ENCODE measurements at regions not wholly inside any gene's neighbourhood (a gene's known extent, or its start where the extent isn't known, plus 50 kb on each side); places are given as distances from the start of the nearest gene placed in this dataset.

GRCh38 chr9:4382722-4383317 is 83.0 kb upstream of the GLIS3 start:
- peak; percentile 33 for DNase-seq

- no peak for DNase-seq
Observed at GRCh38 chr9:4381744-4382143, 81.9 kb upstream of the GLIS3 start.

- no peak for DNase-seq
Observed at GRCh38 chr9:4380406-4380805, 80.5 kb upstream of the GLIS3 start.

DNA sequence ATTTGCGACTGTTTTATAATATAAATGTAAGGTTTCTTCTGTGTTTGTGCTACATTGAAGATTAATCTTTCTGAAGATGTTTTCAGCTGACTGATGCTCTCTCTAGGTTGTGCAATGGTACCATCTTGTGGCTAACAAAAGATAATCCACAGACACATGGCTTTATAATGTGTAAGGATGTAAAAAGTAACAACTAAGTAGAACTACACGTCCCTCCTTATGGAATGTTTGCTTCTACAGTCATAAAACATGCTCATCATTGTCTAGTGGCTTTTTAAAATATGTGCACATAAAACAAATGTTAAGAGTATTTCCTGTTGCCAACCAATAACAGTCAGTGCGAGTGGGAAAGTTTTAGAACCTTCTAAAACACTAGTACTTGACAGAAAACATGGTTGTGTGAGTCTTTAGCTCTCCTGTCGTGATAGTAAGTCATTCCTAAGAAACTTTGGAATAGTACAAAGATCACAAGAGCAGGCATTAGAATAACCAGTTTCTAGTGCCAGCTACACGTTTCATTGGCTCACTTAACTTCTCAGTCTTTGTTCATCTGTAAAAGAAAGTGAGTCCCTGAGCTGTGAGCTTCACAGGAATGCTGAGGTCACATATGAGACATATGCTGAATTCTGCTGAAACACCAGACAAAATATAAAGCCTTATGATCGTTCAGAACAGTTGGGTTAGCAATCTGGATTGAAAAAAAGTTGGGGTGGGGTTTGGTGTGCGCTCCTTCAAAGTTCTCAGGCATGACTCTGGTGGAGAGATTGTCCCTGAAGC is 75.7 kb upstream of the GLIS3 start:
- peak; percentile 80 for DNase-seq

GRCh38 chr9:4371108-4371507 is 71.2 kb upstream of the GLIS3 start:
- peak; percentile 86 for DNase-seq

GRCh38 chr9:4370501-4370900 is 70.6 kb upstream of the GLIS3 start:
- DNase-seq: no peak

DNA sequence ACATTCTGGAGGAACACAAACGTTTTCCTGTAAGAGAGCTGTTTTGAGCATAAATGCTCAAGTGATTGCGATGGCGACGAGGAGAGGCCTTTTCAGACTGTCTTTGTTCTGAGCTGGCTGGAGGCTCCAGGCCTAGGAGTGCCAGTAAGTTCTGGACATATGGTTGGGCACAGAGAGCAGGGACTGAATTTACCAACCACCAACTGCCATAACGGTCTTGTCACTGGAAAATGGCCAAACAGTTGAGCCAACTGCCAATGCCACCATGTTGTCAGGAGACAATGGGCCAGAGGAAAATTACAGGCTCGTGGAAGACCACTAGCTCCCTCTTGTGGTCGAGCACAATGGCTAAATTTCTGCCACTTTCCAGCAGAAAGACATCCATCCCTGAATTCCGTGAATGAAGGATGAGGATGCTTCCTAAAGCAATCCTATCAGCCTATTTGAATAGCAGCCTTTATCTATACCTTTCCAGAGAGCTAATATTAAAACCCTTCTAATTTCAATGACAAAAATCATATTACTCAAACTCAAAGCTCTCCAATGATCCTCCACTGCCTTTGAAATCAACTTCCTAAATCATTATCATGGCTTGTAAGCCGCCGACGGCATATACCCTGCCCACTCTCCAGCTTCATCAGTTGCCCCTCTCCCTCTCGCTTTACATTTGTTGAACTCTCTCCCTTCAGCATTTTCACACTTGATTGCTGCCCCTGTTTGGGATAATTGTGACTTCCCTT is 66.9 kb upstream of the GLIS3 start:
- DNase-seq: peak; percentile 57

DNA sequence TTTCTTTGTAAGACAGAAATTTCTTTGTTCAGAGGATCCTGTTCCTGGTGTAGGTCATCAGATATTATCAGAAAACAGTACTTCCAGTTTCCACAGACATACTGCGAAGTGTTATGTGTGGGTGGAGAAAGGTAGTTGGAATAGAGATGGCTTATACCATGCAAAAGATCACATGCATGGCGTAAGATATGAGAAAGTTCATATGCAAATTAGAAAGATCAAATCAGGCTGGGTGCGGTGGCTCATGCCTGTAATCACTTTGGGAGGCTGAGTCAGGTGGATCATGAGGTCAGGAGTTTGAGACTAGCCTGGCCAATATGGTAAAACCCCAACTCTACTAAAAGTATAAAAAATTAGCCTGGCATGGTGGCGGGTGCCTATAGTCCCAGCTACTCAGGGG is 65.2 kb upstream of the GLIS3 start:
- DNase-seq: no peak

GRCh38 chr9:4362281-4362680 is 62.4 kb upstream of the GLIS3 start:
- DNase-seq: no peak

DNA sequence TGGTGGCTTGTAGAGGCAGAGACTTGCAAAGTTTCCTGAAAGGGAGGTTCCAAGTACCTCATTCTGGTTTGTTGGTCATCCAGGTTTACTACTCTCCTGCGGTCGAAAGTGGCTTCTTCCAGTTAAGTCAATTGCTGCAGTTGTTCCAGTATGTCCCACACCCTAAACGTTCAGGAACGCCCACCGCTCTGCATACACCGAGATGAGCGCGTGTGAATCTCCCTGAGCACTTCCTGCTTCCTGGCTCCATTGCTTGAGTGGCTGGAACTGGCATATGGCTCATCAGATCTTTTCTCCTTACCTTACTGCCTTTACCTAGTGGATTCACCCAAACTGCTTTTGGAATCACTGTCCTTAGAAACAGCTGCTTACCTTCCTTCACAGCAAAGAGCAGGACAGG is 59.1 kb upstream of the GLIS3 start:
- DNase-seq: no peak

GRCh38 chr9:4357929-4358328 is 58.1 kb upstream of the GLIS3 start:
- DNase-seq: no peak

GRCh38 chr9:4356306-4356705 is 56.4 kb upstream of the GLIS3 start:
- peak; percentile 46 for DNase-seq

DNA sequence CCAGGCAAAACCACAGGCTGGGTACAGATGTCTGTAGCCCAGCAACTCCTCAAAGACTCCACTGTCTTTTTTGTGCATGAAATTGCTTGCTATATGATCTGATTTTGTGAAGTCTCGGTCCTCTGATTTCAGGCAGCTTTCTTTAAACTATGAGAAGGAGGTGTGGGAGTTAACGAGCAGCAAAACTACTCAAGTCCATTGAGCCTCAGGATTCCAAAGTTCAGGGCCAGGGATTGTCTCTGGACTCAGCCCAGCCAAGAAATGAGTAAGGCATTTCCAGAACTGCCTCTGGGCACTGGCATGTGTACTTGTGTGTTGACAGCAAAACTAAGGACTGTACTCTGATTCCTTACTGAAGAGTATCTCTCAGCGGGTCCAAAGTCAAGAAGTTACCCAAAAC is 53.4 kb upstream of the GLIS3 start:
- no peak for DNase-seq

DNA sequence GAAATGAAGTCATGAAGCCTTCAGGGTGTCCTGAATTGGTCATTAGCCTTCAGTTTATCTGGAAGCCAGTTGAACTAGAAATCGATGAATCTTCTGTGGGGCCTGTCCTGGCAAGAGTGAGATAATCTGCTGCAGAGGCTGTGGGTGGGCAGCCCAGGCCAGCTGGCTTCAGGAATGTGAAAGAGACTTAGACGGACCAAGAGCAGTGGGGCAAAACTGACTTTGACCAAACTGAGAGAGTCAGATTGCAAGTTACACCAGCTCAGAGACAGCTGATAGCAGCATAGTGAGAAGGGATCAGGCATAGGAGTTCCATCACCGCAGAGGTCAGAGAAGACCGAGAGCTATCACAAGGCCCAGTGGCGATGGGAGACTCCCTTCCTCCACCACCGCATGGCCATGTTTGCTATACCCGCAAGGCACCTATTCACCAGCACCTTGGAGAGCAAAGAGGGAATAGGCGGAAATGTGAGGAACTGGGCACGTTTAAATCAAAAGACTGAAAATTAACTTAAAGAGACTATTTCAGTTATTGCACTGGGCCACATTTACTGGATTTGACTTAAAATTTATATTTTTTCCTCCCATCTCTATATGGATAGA is 50.0 kb upstream of the GLIS3 start:
- no peak for DNase-seq

All from fibroblast of upper back skin (primary cell).